ENCODE measurements at regions not wholly inside any gene's neighbourhood (a gene's known extent, or its start where the extent isn't known, plus 50 kb on each side); places are given as distances from the start of the nearest gene placed in this dataset.

GRCh38 chr11:95586661-95587060 lies 202.9 kb downstream of the FAM76B start:
- no peak overlapping the region for H3K4me3 ChIP-seq
- no peak overlapping the region for H3K4me2 ChIP-seq
- TF ChIP-seq CTCF (IDR thresholded peaks at IDR 0.05): no peak
- TF ChIP-seq EZH2 (IDR thresholded peaks at IDR 0.05): no peak
- H3F3A ChIP-seq (ENCODE audit: low read depth): no peaks in the 10 kb centered on the region
- H3K9me3 ChIP-seq (ENCODE audit: low read depth): no peaks in the 10 kb centered on the region
- no peak overlapping the region for H3K4me3 Mint-ChIP-seq
- peak overlapping the region; percentile 61 for H3K27ac Mint-ChIP-seq
- no peaks in the 10 kb centered on the region for H3K79me2 ChIP-seq (ENCODE audit: low read depth)
- peak overlapping the region; percentile 18 for H2AFZ ChIP-seq (replicated peaks)
- no peaks in the 10 kb centered on the region for H3K36me3 Mint-ChIP-seq
- H3K27me3 Mint-ChIP-seq (ENCODE audit: insufficient read depth, low read depth): no peaks in the 10 kb centered on the region
- DNase-seq (ENCODE audit: low spot score): no peak
- peaks cover 11% of the 10 kb centered on the region for H3K4me1 ChIP-seq
- peaks cover 11% of the 10 kb centered on the region for H3K4me1 Mint-ChIP-seq
- no peak overlapping the region for H3K27ac ChIP-seq
- no peaks in the 10 kb centered on the region for H3K27me3 ChIP-seq
- H3K9me3 Mint-ChIP-seq: no peaks in the 10 kb centered on the region
- no peak overlapping the region for H3K9ac ChIP-seq
- no peaks in the 10 kb centered on the region for H4K20me1 ChIP-seq (ENCODE audit: low read depth)
- H3K36me3 ChIP-seq: no peaks in the 10 kb centered on the region

GRCh38 chr11:95586155-95586554 lies 203.4 kb downstream of the FAM76B start:
- no peak overlapping the region for H3K27ac ChIP-seq
- H3K9ac ChIP-seq: no peak overlapping the region
- peak overlapping the region; percentile 18 for H2AFZ ChIP-seq (replicated peaks)
- Mint-ChIP-seq H3K9me3 (no peaks in the 10 kb centered on the region), H3K27ac (peak overlapping the region; percentile 61), H3K36me3 (no peaks in the 10 kb centered on the region), H3K4me1 (peaks cover 11% of the 10 kb centered on the region), H3K27me3 (ENCODE audit: insufficient read depth, low read depth) (no peaks in the 10 kb centered on the region), H3K4me3 (no peak overlapping the region)
- DNase-seq (ENCODE audit: low spot score): no peak
- H3K27me3 ChIP-seq: no peaks in the 10 kb centered on the region
- no peaks in the 10 kb centered on the region for H3F3A ChIP-seq (ENCODE audit: low read depth)
- H4K20me1 ChIP-seq (ENCODE audit: low read depth): no peaks in the 10 kb centered on the region
- H3K4me1 ChIP-seq: peaks cover 11% of the 10 kb centered on the region
- H3K4me3 ChIP-seq: no peak overlapping the region
- no peaks in the 10 kb centered on the region for H3K36me3 ChIP-seq
- no peaks in the 10 kb centered on the region for H3K9me3 ChIP-seq (ENCODE audit: low read depth)
- H3K79me2 ChIP-seq (ENCODE audit: low read depth): no peaks in the 10 kb centered on the region
- H3K4me2 ChIP-seq: no peak overlapping the region
- TF ChIP-seq CTCF (IDR thresholded peaks at IDR 0.05) (no peak), EZH2phosphoT487 (IDR thresholded peaks at IDR 0.05) (no peak), EZH2 (IDR thresholded peaks at IDR 0.05) (no peak)

- H3K9me3 ChIP-seq (ENCODE audit: low read depth): no peaks in the 10 kb centered on the region
- Mint-ChIP-seq H3K9me3 (no peaks in the 10 kb centered on the region), H3K27me3 (ENCODE audit: insufficient read depth, low read depth) (no peaks in the 10 kb centered on the region), H3K27ac (no peak overlapping the region), H3K4me3 (no peak overlapping the region), H3K36me3 (no peaks in the 10 kb centered on the region), H3K4me1 (peaks cover 11% of the 10 kb centered on the region)
- H3K4me3 ChIP-seq: no peak overlapping the region
- no peaks in the 10 kb centered on the region for H4K20me1 ChIP-seq (ENCODE audit: low read depth)
- H2AFZ ChIP-seq (replicated peaks): no peak overlapping the region
- no peaks in the 10 kb centered on the region for H3F3A ChIP-seq (ENCODE audit: low read depth)
- no peaks in the 10 kb centered on the region for H3K79me2 ChIP-seq (ENCODE audit: low read depth)
- no peaks in the 10 kb centered on the region for H3K36me3 ChIP-seq
- H3K4me1 ChIP-seq: peaks cover 11% of the 10 kb centered on the region
- no peak overlapping the region for H3K27ac ChIP-seq
- H3K27me3 ChIP-seq: no peaks in the 10 kb centered on the region
- H3K9ac ChIP-seq: no peak overlapping the region
- no peak overlapping the region for H3K4me2 ChIP-seq
- DNase-seq (ENCODE audit: low spot score): no peak
- TF ChIP-seq CTCF (IDR thresholded peaks at IDR 0.05): no peak
Measured at GRCh38 chr11:95585752-95586077, 203.9 kb downstream of the FAM76B start.
